ENCODE measurements at regions not wholly inside any gene's neighbourhood (a gene's known extent, or its start where the extent isn't known, plus 50 kb on each side); places are given as distances from the start of the nearest gene placed in this dataset.
"Not testable (repeated sequence)": the region's sequence is repeated elsewhere in the genome, so short reads cannot be mapped to it uniquely, and the experiment has no call there.

DNA sequence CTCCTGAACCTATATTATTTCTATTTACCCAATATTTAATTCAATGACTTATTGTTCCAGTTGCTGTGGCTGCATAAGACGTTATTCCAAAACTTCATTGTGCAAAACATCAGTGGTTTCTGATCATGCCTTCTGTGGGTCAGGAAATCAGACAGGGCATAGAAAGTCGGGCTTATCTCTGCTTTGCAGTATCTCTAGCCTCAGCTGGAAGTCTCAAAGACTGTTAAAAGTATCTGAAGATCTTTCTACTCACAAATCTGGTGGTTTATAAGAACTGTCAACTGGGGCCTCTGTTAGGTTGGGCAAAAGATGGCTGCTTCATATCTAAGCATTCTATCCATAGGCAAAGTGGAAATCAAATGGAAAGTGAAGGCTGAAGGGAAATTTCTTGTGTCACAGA lies 687.7 kb upstream of the ARRDC3 start:
- DNase-seq: no peak

GRCh38 chr5:92064993-92065392 lies 681.9 kb upstream of the ARRDC3 start:
- DNase-seq: no peak

DNA sequence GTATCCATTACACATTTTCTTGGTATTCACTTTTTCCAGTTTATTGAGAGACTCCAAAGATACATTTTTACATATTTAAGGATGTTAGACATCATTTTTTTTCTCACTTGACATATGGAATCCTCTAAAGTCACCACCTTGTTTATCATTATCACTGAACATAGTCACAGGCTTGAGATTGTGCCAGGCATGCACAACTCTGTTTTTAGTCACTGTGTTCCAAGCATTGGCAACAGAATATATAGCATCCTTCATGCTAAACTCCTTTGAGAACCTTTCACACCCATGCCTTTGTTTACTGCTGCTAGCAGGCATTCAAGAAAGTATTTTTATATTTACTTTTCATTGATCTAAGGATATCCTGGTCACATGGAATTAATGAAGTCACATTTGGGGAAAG lies 668.6 kb upstream of the ARRDC3 start:
- DNase-seq: no peak

DNA sequence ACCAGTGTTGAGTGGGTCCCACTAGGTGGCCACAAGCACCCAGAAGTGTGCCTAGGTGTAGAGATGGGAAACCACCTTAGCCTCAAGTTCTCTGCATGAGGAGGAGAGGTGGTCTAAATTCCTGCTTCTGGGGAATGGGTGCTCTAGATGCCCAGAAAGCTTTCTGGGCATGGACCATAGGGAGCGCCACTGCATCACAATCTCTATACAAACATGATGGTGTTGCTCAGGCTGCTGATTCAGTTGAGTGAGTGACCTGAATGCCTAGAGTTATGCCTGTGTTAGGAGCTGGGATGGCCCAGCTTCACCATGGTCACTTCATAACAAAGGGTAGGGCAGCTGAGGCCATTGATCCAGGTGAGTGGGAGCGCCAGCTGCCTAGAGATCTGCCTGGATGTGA lies 667.9 kb upstream of the ARRDC3 start:
- no peak for DNase-seq

DNA sequence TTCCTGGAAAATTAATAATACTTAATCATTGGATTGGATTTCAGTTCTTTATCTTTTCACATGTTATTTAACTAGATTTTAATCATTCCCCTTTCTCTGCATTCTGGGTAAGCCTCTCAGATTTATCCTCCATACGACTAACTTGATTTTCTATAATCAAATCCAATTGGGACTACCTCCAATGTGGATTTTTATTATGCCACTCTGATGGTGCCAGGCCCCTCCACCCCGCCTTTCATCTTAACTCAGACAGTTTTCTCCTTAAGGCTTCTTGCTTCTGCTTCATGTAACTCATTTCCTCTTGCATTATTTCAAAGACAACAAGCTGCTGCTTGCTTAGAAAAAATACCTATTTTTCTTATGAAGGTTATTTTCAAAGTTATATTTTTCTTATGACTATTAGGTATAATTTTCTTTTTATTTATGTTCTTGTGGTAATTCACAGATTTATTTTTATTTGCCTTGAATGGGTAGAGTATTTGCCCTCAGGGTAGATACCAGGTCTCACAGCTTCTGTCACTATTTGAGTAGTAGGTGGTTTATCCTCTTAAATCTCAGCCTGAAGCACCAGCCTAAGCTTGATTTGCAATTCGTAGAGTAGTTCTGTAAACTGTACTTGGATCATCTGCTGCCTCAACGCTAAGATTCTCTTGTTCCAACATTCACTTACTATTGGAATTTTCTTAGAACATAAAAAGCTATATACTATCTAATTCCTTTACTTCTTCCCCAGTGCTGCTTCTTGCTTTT lies 659.0 kb upstream of the ARRDC3 start:
- no peak for DNase-seq

- no peak for DNase-seq
Measured at GRCh38 chr5:92041206-92041605, 658.1 kb upstream of the ARRDC3 start.

DNA sequence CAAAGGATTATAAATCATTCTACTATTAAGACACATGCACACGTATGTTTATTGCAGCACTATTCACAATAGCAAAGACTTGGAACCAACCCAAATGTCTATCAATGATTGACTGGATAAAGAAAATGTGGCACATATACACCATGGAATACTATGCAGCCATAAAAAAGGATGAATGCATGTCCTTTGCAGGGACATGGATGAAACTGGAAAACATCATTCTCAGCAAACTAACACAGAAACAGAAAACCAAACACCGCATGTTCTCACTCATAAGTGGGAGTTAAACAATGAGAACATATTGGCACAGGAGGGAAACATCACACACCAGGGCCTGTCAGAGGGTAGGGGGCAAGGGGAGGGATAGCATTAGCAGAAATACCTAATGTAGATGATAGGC lies 646.7 kb upstream of the ARRDC3 start:
- DNase-seq: not testable (repeated sequence)

- no peak for DNase-seq
Measured at GRCh38 chr5:92023555-92023954, 640.4 kb upstream of the ARRDC3 start.

- DNase-seq: no peak
Measured at GRCh38 chr5:92023141-92023471, 640.0 kb upstream of the ARRDC3 start.

- DNase-seq: no peak
Measured at GRCh38 chr5:92022415-92023140, 639.5 kb upstream of the ARRDC3 start.

DNA sequence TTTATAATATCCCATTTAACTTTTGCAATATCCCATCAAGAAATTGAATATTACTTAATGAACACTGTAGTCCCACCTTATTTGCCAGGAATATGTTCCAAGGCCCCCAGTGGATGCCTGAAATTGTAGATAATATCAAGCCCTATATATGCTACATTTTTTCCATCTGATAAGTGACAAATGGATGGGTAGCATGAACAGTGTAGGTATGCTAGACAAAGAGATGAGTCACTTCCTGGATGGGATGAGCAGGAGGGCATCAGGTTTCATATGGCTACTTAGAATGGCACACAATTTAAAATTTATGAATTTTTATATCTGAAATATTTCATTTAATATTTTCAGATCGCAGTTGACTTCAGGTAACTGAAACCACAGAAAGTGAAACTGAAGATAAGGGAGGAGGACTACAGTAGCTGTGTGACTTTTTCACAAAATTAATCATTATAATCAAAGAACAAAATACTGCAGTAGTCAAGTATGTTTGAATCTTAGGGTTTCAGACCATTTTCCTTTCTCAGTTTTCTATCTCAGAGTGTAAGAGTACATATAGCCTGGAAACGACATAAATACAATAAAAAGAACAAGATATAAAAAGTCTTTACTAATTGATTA lies 636.4 kb upstream of the ARRDC3 start:
- no peak for DNase-seq

- no peak for DNase-seq
Measured at GRCh38 chr5:92017776-92018175, 634.7 kb upstream of the ARRDC3 start.

- not testable (repeated sequence) for DNase-seq
Measured at GRCh38 chr5:92011845-92012244, 628.7 kb upstream of the ARRDC3 start.

GRCh38 chr5:92003806-92004205 lies 620.7 kb upstream of the ARRDC3 start:
- no peak for DNase-seq

DNA sequence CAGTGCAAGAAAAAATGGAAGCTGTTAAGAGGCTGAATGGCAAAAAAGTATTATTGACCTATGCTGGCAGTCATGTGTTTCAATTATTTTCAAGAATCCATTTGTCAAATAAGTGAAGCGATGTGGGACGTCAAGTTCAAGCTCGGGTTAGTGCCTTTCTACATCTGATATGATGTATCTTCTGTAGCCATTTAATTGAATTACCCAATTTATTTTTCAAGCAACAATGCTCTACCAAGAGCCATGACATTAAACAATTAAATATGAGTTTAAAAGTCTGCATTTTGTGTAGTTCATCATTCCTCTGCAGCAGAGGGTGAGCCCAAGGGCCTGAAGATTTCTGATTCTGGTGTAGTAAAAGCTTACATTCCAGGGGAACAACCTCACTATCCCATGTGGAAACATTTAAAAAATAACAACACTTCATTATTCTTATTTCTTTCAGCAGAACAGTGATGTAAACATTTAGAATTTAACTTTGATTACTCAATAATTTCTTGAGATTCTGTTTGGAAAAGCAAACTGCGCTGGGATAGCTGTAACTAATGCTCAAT lies 619.7 kb upstream of the ARRDC3 start:
- no peak for DNase-seq

DNA sequence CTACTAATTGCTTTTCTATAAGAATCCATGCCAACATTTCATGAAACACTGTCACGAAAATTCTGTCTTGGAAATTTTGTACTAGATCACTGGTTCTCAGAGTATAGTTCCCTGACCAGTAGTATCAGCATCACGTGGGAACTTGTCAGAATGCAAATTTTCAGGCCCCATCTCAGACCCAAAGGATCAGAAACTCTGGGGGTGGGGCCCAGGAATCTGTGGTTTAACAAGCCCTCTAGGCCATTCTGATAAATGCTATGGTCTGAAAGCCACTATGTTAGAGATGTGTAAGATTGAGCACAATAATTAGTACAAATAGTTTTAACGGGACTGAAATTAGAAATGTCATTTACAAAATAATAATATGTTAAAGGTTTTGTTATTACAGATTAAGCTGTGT lies 615.7 kb upstream of the ARRDC3 start:
- DNase-seq: no peak

- DNase-seq: no peak
Measured at GRCh38 chr5:91983869-91984268, 600.8 kb upstream of the ARRDC3 start.

DNA sequence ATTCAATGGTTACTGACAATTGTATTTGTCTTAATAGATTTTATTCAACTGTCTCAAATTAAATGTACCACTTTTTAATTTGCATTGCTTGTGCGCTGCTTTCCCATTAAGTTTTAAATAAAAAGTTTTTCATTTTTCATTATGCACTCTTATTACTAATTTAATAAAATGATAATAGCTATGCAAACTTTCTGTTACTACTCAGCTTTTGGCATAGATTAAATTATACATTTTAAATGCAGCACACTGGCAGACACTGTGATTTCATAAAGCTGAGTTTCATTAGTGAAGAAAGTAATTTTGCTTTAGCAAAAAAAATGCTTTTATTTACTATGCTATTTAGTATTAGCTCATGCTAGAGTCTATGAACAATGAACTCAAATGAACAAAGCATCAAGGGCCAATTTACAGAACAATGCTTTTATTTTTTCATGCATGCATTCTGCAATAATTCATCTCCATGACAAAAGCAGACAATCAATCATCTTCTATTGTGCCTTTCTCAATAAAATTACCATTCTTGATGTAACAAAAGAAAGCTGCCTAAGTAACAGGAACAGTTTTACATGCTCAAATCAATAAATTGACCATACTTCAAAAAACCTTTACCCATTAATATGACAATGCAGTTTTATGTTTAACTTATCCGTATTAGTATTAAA lies 595.2 kb upstream of the ARRDC3 start:
- DNase-seq: no peak

GRCh38 chr5:91977579-91977978 lies 594.5 kb upstream of the ARRDC3 start:
- DNase-seq: no peak

GRCh38 chr5:91976451-91976850 lies 593.3 kb upstream of the ARRDC3 start:
- DNase-seq: no peak

DNA sequence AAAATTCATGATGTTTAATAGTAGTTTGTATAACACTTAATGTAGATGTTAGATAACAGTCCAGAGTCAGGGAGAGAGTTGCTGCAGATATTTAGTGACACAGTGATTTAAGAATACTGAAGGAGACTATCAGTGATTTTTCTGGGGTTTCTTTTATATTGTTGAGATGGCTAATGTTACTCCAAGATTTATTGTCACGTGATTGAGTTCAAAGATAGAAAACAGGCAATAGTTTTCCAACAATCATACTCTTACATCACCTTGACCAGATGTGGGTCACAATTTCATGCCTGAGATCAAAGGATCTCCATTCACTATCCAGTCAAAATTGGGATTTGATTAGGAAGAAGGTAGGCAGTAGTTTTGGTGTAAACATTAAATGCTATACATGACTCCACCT lies 580.0 kb upstream of the ARRDC3 start:
- DNase-seq: no peak

GRCh38 chr5:91957666-91958065 lies 574.5 kb upstream of the ARRDC3 start:
- no peak for DNase-seq

DNA sequence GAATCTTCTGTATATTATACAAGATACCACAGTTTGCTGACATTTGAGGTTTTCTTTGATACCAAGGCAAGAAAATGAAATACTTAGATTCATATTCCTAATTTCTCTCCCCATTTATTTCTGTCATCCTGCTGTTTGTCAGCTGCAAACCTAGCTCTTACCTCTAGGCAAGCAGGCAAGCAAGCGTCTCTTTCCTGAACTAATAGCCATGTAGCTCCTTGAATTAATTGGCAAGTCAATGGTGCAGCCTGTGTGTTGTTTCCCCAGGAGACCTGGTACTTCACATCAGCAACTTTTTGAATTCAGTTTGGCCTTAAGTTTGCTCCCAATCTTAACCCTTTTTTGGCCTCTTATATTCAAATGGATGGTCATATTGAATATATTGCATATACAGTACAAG lies 573.6 kb upstream of the ARRDC3 start:
- DNase-seq: no peak

DNA sequence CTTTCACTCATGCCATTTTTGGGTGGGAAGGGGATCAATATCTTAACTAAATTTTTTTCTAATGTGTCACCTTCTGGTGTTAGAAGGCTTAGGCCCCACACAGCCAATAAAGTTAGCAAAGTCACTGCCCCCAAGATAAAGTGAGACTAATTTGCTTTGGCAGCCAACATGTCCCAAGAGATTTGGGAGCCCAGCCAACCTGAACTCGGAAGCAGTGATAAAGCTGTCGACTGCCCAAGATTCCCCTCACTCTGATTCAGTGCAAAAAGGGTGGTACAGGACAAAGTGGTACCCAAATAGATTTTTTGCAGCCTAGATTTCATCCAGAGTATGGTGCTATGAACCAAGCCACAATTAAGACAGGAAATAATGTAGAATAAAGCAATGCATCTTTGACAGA lies 572.5 kb upstream of the ARRDC3 start:
- DNase-seq: no peak

Data from DMS153 (cell line).